Endothelial cell of umbilical vein (primary cell): ENCODE measurements at regions not wholly inside any gene's neighbourhood (a gene's known extent, or its start where the extent isn't known, plus 50 kb on each side); places are given as distances from the start of the nearest gene placed in this dataset.
"Not testable (repeated sequence)": the region's sequence is repeated elsewhere in the genome, so short reads cannot be mapped to it uniquely, and the experiment has no call there.

Experiments used
- BruUV-seq: library from RNA; stranded (reverse); fragments of 400-500 nt; replicated peaks from 2 replicates; lab custom pipeline; 2021; lab: Mats Ljungman, UMichigan
- CTCF ChIA-PET: fragments of 300-600, 350-600 bp; sonication (Branson Sonifier 250); formaldehyde crosslinking; loops from one replicate; lab custom pipeline; 2021; ENCODE audit warnings: antibody characterized with exemption, inconsistent platforms; lab: Charles Lee
- POLR2A ChIA-PET: fragments of 300-600, 350-600 bp; sonication (Branson Sonifier 250); formaldehyde crosslinking; loops from one replicate; lab custom pipeline; 2021; ENCODE audit warnings: antibody characterized with exemption, inconsistent platforms; lab: Charles Lee
- DNase-seq: peaks from one replicate; pipeline ENCODE4 v3.0.0-alpha.2; 2011; ENCODE audit warnings: low read depth, low spot score
- FAIRE-seq: peaks from 2 replicates; lab custom pipeline; 2011; peaks lifted over from hg19 to GRCh38; lab: Jason Lieb, UNC
- H2AFZ ChIP-seq: 2 replicates; pipeline ENCODE4 v1.6.0; 2012; ENCODE audit warnings: low read depth, low read length, control low read depth, inconsistent platforms
- H3K27ac ChIP-seq: 2 replicates; pipeline ENCODE4 v1.5.1; 2011; ENCODE audit warnings: low read depth, mild to moderate bottlenecking, control low read depth, low read length, moderate library complexity; ENCODE audit not compliant: insufficient read depth
- H3K27me3 ChIP-seq, 2 experiments: 2 replicates each; pipeline versions ENCODE4 v1.6.0 to v1.6.1; 2011; ENCODE audit warnings: low read length in 2 of 2, mixed read lengths in 1 of 2; ENCODE audit not compliant: control insufficient read depth in 2 of 2, insufficient read depth in 2 of 2
- H3K36me3 ChIP-seq, 2 experiments: 2 replicates in 1 of 2; 3 replicates in 1 of 2; pipeline ENCODE4 v1.5.1; 2011; ENCODE audit warnings: low read length in 2 of 2, mild to moderate bottlenecking in 1 of 2, moderate library complexity in 1 of 2; ENCODE audit not compliant: control insufficient read depth in 2 of 2, insufficient read depth in 2 of 2; ENCODE audit errors: extremely low read depth in 1 of 2
- H3K4me1 ChIP-seq: 3 replicates; pipeline ENCODE4 v1.5.1; 2011; ENCODE audit warnings: mild to moderate bottlenecking, low read length; ENCODE audit not compliant: control insufficient read depth, insufficient read depth; ENCODE audit errors: extremely low read depth
- H3K4me2 ChIP-seq: 2 replicates; pipeline ENCODE4 v1.6.1; 2011; ENCODE audit warnings: low read length, control low read depth, mixed read lengths; ENCODE audit not compliant: insufficient read depth
- H3K4me3 ChIP-seq, 3 experiments: fragments of 200-600 bp in 1 of 3; sonication (generic), shearing (Covaris generic) in 1 of 3; replicated peaks in 1 of 3; 2 replicates each; pipeline ENCODE4 v1.5.1; 2011 to 2016; ENCODE audit warnings: control low read depth in 3 of 3, low read length in 3 of 3, mild to moderate bottlenecking in 2 of 3, inconsistent platforms in 1 of 3, low read depth in 1 of 3, moderate library complexity in 1 of 3; ENCODE audit not compliant: insufficient read depth in 1 of 3
- H3K79me2 ChIP-seq: 2 replicates; pipeline ENCODE4 v1.6.0; 2012; ENCODE audit warnings: low read length, inconsistent platforms; ENCODE audit not compliant: control insufficient read depth, insufficient read depth
- H3K9ac ChIP-seq: replicated peaks from 2 replicates; pipeline ENCODE3; 2011; ENCODE audit warnings: low read length, control low read depth; ENCODE audit not compliant: insufficient read depth; ENCODE audit errors: extremely low read depth
- H3K9me1 ChIP-seq: replicated peaks from 3 replicates; pipeline ENCODE4 v1.6.0; 2011; ENCODE audit warnings: mild to moderate bottlenecking, low read length; ENCODE audit not compliant: control insufficient read depth, insufficient read depth; ENCODE audit errors: extremely low read depth
- H3K9me3 ChIP-seq: replicated peaks from 2 replicates; pipeline ENCODE4 v1.5.1; 2012; ENCODE audit warnings: low read length, inconsistent platforms; ENCODE audit not compliant: control insufficient read depth, insufficient read depth
- H4K20me1 ChIP-seq: replicated peaks from 2 replicates; pipeline ENCODE3; 2011; ENCODE audit warnings: mild to moderate bottlenecking, low read length; ENCODE audit not compliant: control insufficient read depth, insufficient read depth; ENCODE audit errors: extremely low read depth
- EZH2 ChIP-seq: IDR thresholded peaks from 2 replicates; pipeline ENCODE4 v1.6.1; 2012; ENCODE audit warnings: borderline replicate concordance, low read depth, mild to moderate bottlenecking, moderate library complexity, low read length, inconsistent platforms; ENCODE audit not compliant: severe bottlenecking
- FOS ChIP-seq: IDR thresholded peaks from 2 replicates; pipeline ENCODE4 v1.6.1; 2011; ENCODE audit warnings: mild to moderate bottlenecking, low read length, moderate library complexity, borderline replicate concordance; ENCODE audit not compliant: insufficient read depth
- GATA2 ChIP-seq: IDR thresholded peaks from 2 replicates; pipeline ENCODE4 v1.7.0; 2011; ENCODE audit warnings: low read depth, mild to moderate bottlenecking, moderate library complexity, mixed read lengths, low read length; ENCODE audit not compliant: insufficient read length, insufficient read depth
- JUN ChIP-seq: IDR thresholded peaks from 2 replicates; pipeline ENCODE4 v1.6.1; 2011; ENCODE audit warnings: borderline replicate concordance, low read depth; ENCODE audit not compliant: insufficient read length, insufficient read depth
- MYC ChIP-seq: IDR thresholded peaks from one replicate; pipeline ENCODE4 v1.6.1; 2011; ENCODE audit warnings: mild to moderate bottlenecking, low read depth, low read length
- POLR2A ChIP-seq: IDR thresholded peaks from 2 replicates; pipeline ENCODE4 v1.6.1; 2012; ENCODE audit warnings: low read depth, mild to moderate bottlenecking, control low read depth, low read length
- POLR2AphosphoS5 ChIP-seq: IDR thresholded peaks from 2 replicates; pipeline ENCODE4 v1.6.1; 2012; ENCODE audit warnings: low read depth, mild to moderate bottlenecking, control low read depth, low read length, moderate library complexity; ENCODE audit not compliant: insufficient read depth
- dilution Hi-C: fragments of 300-500 bp; cut with MboI; formaldehyde crosslinking; loops from one replicate; pipeline ENCODE4 v1.15.0; 2019; ENCODE audit warnings: low sequenced_read_pairs; ENCODE audit not compliant: extremely low pct_ligation_motif_present
- intact Hi-C: fragments of 100-400 bp; cut with micrococcal nuclease; formaldehyde crosslinking; loops from one replicate; pipeline ENCODE4 v1.10.0; 2022
- TF ChIP-seq, protein P1 (sequence below), 2 donors: IDR thresholded peaks; 1 replicate in 1 of 2; 2 replicates in 1 of 2; pipeline ENCODE4 v1.5.1; 2011; ENCODE audit warnings: low read length in 2 of 2, mild to moderate bottlenecking in 2 of 2, moderate library complexity in 2 of 2, control low read depth in 1 of 2, inconsistent platforms in 1 of 2, low read depth in 1 of 2; ENCODE audit not compliant: insufficient read depth in 1 of 2; ENCODE audit errors: extremely low read depth in 1 of 2
- TF ChIP-seq, protein P2 (sequence below): IDR thresholded peaks from 2 replicates; pipeline ENCODE4 v1.6.1; 2011; ENCODE audit not compliant: insufficient read depth, insufficient read length

DNA sequence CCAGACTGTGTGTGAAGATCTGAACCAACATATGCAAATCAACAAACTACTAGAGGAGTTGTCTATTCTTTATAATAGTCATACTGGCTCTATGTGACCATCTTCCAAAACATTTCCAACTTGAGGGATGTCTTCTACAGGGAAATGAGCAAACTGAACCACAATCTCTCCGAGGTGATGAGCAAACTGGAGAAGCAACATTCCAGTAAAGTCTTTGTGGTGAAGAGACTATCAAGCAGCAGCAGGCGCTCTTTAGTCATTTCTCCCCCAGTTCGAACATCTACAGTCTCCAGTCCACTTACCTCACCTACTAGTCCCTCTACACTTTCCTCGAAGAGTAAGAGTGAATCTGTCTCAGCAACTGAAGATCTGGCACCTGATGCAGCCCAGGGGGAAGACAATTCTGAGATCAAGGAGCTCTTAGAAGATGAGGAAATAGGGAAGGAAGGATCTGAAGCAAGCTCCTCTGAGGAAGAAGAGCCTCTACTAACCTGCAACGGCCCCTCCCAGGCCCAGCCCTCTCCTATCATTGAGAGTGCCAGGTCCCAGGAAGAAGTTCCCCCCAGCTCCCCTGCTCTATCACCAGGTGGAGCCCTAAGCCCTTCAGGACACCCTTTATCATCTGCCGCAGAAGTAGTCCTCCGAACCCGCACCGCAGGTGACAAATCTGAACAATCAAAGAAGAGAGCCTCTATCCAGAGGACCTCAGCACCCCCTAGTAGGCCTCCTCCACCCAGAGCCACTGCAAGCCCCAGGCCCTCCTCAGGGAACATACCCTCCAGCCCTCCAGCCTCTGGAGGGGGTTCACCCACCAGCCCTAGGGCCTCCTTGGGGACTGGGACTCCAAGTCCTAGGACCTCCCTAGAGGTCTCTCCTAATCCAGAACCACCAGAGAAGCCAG lies 98.1 kb downstream of the HNRNPD start:
- no peaks in the 10 kb centered on the region for H3K36me3 ChIP-seq
- no peaks in the 10 kb centered on the region for H3K4me1 ChIP-seq
- no peak for DNase-seq
- no peak overlapping the region for H3K4me2 ChIP-seq
- H3K9me1 ChIP-seq: no peaks in the 10 kb centered on the region
- H3K9ac ChIP-seq: no peak overlapping the region
- no peak overlapping the region for H3K4me3 ChIP-seq
- POLR2A ChIA-PET: no interaction called here
- H3K27me3 ChIP-seq: peaks cover 0 to 3% of the 10 kb centered on the region in 2 experiments
- H3K27ac ChIP-seq: no peak overlapping the region
- no peaks in the 10 kb centered on the region for H4K20me1 ChIP-seq
- TF ChIP-seq GATA2 (no peak), POLR2AphosphoS5 (no peak), FOS (no peak), POLR2A (no peak), JUN (no peak), MYC (no peak), EZH2 (no peak)
- TF ChIP-seq, protein P1, sequence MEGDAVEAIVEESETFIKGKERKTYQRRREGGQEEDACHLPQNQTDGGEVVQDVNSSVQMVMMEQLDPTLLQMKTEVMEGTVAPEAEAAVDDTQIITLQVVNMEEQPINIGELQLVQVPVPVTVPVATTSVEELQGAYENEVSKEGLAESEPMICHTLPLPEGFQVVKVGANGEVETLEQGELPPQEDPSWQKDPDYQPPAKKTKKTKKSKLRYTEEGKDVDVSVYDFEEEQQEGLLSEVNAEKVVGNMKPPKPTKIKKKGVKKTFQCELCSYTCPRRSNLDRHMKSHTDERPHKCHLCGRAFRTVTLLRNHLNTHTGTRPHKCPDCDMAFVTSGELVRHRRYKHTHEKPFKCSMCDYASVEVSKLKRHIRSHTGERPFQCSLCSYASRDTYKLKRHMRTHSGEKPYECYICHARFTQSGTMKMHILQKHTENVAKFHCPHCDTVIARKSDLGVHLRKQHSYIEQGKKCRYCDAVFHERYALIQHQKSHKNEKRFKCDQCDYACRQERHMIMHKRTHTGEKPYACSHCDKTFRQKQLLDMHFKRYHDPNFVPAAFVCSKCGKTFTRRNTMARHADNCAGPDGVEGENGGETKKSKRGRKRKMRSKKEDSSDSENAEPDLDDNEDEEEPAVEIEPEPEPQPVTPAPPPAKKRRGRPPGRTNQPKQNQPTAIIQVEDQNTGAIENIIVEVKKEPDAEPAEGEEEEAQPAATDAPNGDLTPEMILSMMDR (IDR thresholded peaks at IDR 0.05; ENCODE audit: extremely low read depth in 1 of 2, insufficient read depth in 1 of 2, low read depth in 1 of 2, low read length in 2 of 2): no peak
- TF ChIP-seq, protein P2, sequence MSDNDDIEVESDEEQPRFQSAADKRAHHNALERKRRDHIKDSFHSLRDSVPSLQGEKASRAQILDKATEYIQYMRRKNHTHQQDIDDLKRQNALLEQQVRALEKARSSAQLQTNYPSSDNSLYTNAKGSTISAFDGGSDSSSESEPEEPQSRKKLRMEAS: no peak
- CTCF ChIA-PET: interaction anchor here (1.4 to 2.2 kb wide), 2 partner anchors 9 to 85 kb away, joined by 3 to 9 read pairs; no protein-coding TSS in a partner anchor
- H3K79me2 ChIP-seq: no peaks in the 10 kb centered on the region
- no TSS peak for BruUV-seq
- no peak overlapping the region for H2AFZ ChIP-seq
- no peaks in the 10 kb centered on the region for H3K9me3 ChIP-seq
- dilution Hi-C loops: no loop called here
- intact Hi-C loops: no loop called here
- FAIRE-seq: no peak

DNA sequence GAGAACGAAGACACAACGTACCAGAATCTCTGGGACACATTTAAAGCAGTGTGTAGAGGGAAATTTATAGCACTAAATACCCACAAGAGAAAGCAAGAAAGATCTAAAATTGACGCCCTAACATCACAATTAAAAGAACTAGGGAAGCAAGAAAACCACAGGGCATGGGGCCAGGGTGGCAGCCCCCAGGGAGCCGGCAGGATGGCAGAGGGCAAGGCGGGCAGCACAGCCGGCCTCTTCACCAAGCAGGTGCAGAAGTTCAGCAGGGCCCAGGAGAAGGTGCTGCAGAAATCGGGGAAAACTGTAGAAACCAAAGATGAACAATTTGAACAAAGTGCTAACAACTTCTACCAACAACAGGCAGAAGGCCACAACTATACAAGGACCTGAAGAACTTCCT lies 99.1 kb downstream of the HNRNPD start:
- H3K4me2 ChIP-seq, POLR2A ChIA-PET, H3K27me3 ChIP-seq, H3K4me3 ChIP-seq, H4K20me1 ChIP-seq, H3K4me1 ChIP-seq, H3K27ac ChIP-seq, BruUV-seq, H3K9me1 ChIP-seq, FAIRE-seq, H2AFZ ChIP-seq, H3K36me3 ChIP-seq, intact Hi-C loops, dilution Hi-C loops, DNase-seq, H3K9ac ChIP-seq, H3K9me3 ChIP-seq, H3K79me2 ChIP-seq: not testable (repeated sequence)
- CTCF ChIA-PET: interaction anchor here (1.4 to 2.2 kb wide), 2 partner anchors 10 to 86 kb away, joined by 3 to 9 read pairs; no protein-coding TSS in a partner anchor
